ENCODE measurements at regions not wholly inside any gene's neighbourhood (a gene's known extent, or its start where the extent isn't known, plus 50 kb on each side); places are given as distances from the start of the nearest gene placed in this dataset.

DNA sequence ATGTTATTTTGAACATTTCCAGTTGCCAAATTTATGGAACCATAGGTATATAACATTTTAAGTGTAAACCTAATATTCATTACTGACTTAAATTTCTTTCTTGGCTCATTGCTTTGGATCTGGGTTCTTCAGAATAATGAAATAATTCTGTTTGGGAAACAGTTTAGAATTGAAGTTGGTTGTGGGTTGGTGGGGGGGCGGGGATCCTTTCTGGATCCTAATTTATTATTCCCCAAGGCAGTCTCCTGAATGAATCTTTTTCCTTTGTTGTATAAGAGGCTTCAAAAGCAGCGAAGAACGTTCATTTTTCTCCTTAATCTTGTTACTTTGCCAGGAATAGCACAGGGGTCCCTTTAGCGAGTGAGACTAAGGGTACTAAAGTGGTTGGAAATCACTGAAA, 325.5 kb downstream of the FOXG1 start:
- Mint-ChIP-seq H3K4me3 (ENCODE audit: unreplicated experiment) (no peak overlapping the region), H3K27ac (ENCODE audit: unreplicated experiment) (no peak overlapping the region), H3K4me1 (ENCODE audit: unreplicated experiment) (no peaks in the 10 kb centered on the region), H3K27me3 (ENCODE audit: unreplicated experiment) (no peaks in the 10 kb centered on the region), H3K36me3 (ENCODE audit: unreplicated experiment) (no peaks in the 10 kb centered on the region), H3K9me3 (ENCODE audit: unreplicated experiment) (peaks cover 7% of the 10 kb centered on the region)
- no peak for DNase-seq (ENCODE audit: extremely low spot score, unreplicated experiment)
- no peak for TF ChIP-seq CTCF (IDR thresholded peaks at IDR 0.05)

DNA sequence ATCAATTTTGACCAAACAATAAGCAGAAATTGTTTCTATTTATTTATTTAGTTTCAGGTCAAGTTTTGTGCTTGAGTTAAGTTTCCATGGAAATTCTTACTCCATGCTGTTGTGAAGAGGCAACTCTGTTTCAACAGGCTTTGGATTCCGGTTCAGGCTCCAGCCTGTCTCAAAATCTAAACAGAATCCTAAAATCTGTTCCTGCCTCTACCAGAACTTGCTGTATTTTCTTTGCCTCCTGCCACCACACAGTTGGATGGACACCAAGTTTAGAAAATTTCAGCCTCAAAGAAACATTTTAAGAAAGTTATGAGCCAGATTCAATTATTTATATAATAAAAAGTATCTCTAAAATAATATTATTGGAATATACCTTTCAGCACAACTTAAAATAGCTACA, 330.9 kb downstream of the FOXG1 start:
- no peaks in the 10 kb centered on the region for H3K9me3 Mint-ChIP-seq (ENCODE audit: unreplicated experiment)
- H3K27me3 Mint-ChIP-seq (ENCODE audit: unreplicated experiment), result no peaks in the 10 kb centered on the region
- no peaks in the 10 kb centered on the region for H3K4me1 Mint-ChIP-seq (ENCODE audit: unreplicated experiment)
- no peak for DNase-seq (ENCODE audit: extremely low spot score, unreplicated experiment)
- TF ChIP-seq CTCF (IDR thresholded peaks at IDR 0.05), result no peak
- H3K36me3 Mint-ChIP-seq (ENCODE audit: unreplicated experiment), result no peaks in the 10 kb centered on the region
- no peak overlapping the region for H3K4me3 Mint-ChIP-seq (ENCODE audit: unreplicated experiment)
- no peak overlapping the region for H3K27ac Mint-ChIP-seq (ENCODE audit: unreplicated experiment)

DNA sequence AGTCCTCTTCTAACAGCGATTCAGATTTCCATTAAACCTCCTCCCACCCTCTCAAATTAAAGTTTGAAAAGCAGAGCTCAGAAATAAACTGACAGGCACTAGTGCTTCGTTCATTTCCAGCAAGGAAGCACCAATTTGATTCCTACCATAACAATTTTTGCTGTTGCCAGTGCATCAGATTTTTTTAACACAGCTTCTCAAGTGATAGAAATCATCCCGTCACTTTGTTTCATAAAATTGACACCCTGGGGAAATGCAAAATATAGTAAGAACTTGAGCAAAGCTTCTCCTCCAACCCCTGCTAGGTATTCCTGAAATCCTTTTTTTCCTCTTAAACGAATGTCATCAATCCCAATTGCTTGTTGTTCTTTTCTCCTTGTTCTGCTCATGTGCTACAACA, 332.1 kb downstream of the FOXG1 start:
- no peaks in the 10 kb centered on the region for H3K36me3 Mint-ChIP-seq (ENCODE audit: unreplicated experiment)
- no peak for DNase-seq (ENCODE audit: extremely low spot score, unreplicated experiment)
- TF ChIP-seq CTCF (IDR thresholded peaks at IDR 0.05), result no peak
- no peaks in the 10 kb centered on the region for H3K27me3 Mint-ChIP-seq (ENCODE audit: unreplicated experiment)
- H3K4me3 Mint-ChIP-seq (ENCODE audit: unreplicated experiment), result no peak overlapping the region
- H3K9me3 Mint-ChIP-seq (ENCODE audit: unreplicated experiment), result no peaks in the 10 kb centered on the region
- no peaks in the 10 kb centered on the region for H3K4me1 Mint-ChIP-seq (ENCODE audit: unreplicated experiment)
- H3K27ac Mint-ChIP-seq (ENCODE audit: unreplicated experiment), result no peak overlapping the region

- Mint-ChIP-seq H3K4me1 (ENCODE audit: unreplicated experiment) (no peaks in the 10 kb centered on the region), H3K27ac (ENCODE audit: unreplicated experiment) (no peak overlapping the region), H3K4me3 (ENCODE audit: unreplicated experiment) (no peak overlapping the region), H3K27me3 (ENCODE audit: unreplicated experiment) (no peaks in the 10 kb centered on the region), H3K36me3 (ENCODE audit: unreplicated experiment) (no peaks in the 10 kb centered on the region), H3K9me3 (ENCODE audit: unreplicated experiment) (peaks cover 7% of the 10 kb centered on the region)
- TF ChIP-seq CTCF (IDR thresholded peaks at IDR 0.05), result no peak
- no peak for DNase-seq (ENCODE audit: extremely low spot score, unreplicated experiment)
Observed at GRCh38 chr14:29102266-29102665, 335.7 kb downstream of the FOXG1 start.

DNA sequence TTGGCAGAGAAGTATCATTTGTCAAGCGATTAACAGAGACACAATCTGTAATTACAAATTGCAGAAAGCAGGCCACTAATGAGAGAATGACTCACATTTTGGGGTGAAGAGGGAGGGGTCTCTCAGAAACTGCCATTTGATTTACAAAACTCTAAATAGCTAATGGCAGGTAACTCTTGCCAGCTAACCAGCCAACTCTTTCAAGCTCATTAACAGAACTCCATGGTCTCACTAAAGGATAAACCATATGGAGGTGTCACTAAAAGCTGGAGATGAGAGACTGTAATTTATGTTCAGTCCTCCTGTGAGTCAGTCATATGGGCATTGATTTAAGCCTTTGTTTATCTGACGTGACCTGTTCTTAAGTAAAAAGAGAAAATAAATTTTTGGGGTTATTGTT, 336.4 kb downstream of the FOXG1 start:
- no peak for TF ChIP-seq CTCF (IDR thresholded peaks at IDR 0.05)
- H3K4me3 Mint-ChIP-seq (ENCODE audit: unreplicated experiment), result no peak overlapping the region
- peaks cover 7% of the 10 kb centered on the region for H3K9me3 Mint-ChIP-seq (ENCODE audit: unreplicated experiment)
- no peaks in the 10 kb centered on the region for H3K4me1 Mint-ChIP-seq (ENCODE audit: unreplicated experiment)
- DNase-seq (ENCODE audit: extremely low spot score, unreplicated experiment), result no peak
- no peaks in the 10 kb centered on the region for H3K36me3 Mint-ChIP-seq (ENCODE audit: unreplicated experiment)
- no peak overlapping the region for H3K27ac Mint-ChIP-seq (ENCODE audit: unreplicated experiment)
- H3K27me3 Mint-ChIP-seq (ENCODE audit: unreplicated experiment), result no peaks in the 10 kb centered on the region
